K562 (cell line): ENCODE measurements at regions not wholly inside any gene's neighbourhood (a gene's known extent, or its start where the extent isn't known, plus 50 kb on each side); places are given as distances from the start of the nearest gene placed in this dataset.

ENCODE experiments used
- ARID3A ChIP-seq: IDR thresholded peaks from 2 replicates; pipeline ENCODE4 v1.6.1; 2012; ENCODE audit warnings: low read depth, low read length, improper control_type of control experiment, borderline replicate concordance
- CHD7 ChIP-seq: fragments of 200-600 bp; sonication (generic); IDR thresholded peaks from one replicate; pipeline ENCODE4 v1.6.1; 2012; ENCODE audit warnings: mild to moderate bottlenecking, low read depth, low read length, inconsistent platforms
- CXXC5 ChIP-seq: fragments of 250-450 bp; sonication (Bioruptor Pico); IDR thresholded peaks from 2 replicates; pipeline ENCODE4 v1.8.0; 2022; ENCODE audit warnings: inconsistent platforms, mild to moderate bottlenecking, moderate library complexity
- NCOA2 ChIP-seq, 2 experiments: fragments of 450-650 bp; IDR thresholded peaks; 2 replicates each; pipeline ENCODE4 v1.6.1; 2018; ENCODE audit warnings: mild to moderate bottlenecking in 2 of 2, moderate library complexity in 1 of 2; ENCODE audit not compliant: partially characterized antibody in 2 of 2
- SLC30A9 ChIP-seq: fragments of 250-450 bp; sonication (Bioruptor Pico); IDR thresholded peaks from 2 replicates; pipeline ENCODE4 v1.8.0; 2022; ENCODE audit warnings: mild to moderate bottlenecking, moderate library complexity
- TCF3 ChIP-seq: sonication (generic); formaldehyde crosslinking; IDR thresholded peaks from 2 replicates; pipeline ENCODE4 v1.4.0; 2020; ENCODE audit warnings: mild to moderate bottlenecking, missing genetic modification reagents
- ZNF407 ChIP-seq: fragments of 450-650 bp; IDR thresholded peaks from 2 replicates; pipeline ENCODE4 v1.6.1; 2016; ENCODE audit warnings: low read depth

- no peak for TF ChIP-seq ZNF407
- no peak for TF ChIP-seq CHD7
- TF ChIP-seq ARID3A = no peak
- TF ChIP-seq CXXC5 (CRISPR knock-in tag) = no peak
- TF ChIP-seq TCF3 (CRISPR knock-in tag) = no peak
- TF ChIP-seq NCOA2 (IDR thresholded peaks at IDR 0.05; ENCODE audit: partially characterized antibody in 2 of 2) = no peak
- no peak for TF ChIP-seq SLC30A9
Measured at GRCh38 chr9:94166976-94167346, 82.7 kb downstream of the PTPDC1 start (continued).
